A549 (cell line): ENCODE measurements at regions not wholly inside any gene's neighbourhood (a gene's known extent, or its start where the extent isn't known, plus 50 kb on each side); places are given as distances from the start of the nearest gene placed in this dataset.

Source experiments
- ATAC-seq, 2 experiments: fragments of 200-7000 bp in 1 of 2; fragments of >200 bp in 1 of 2; cut with Nextera tagmentation in 1 of 2; cut with Tn5 transposase in 1 of 2; 3 replicates each; pipeline versions ENCODE4 v1.8.0 to v1.9.1; 2018 to 2020; ENCODE audit warnings: mild to moderate bottlenecking in 1 of 2, moderate library complexity in 1 of 2
- CTCF ChIA-PET: fragments of 300-600 bp; sonication (Branson Sonifier 250); formaldehyde crosslinking; extraction: SDS; loops from one replicate; lab custom pipeline; 2021; ENCODE audit warnings: antibody characterized with exemption, inconsistent platforms; lab: Yijun Ruan, JAX
- POLR2A ChIA-PET: fragments of 350-600 bp; formaldehyde crosslinking; extraction: SDS; loops from one replicate; lab custom pipeline; 2021; ENCODE audit warnings: antibody characterized with exemption, inconsistent platforms; lab: Yijun Ruan, JAX
- DNase-seq, 2 experiments: peaks; one replicate each; pipeline versions ENCODE4 v3.0.0 to v3.0.0-alpha.2; 2011 to 2016; ENCODE audit warnings: low read depth in 1 of 2, low spot score in 1 of 2
- FAIRE-seq: peaks from 2 replicates; lab custom pipeline; 2011; peaks lifted over from hg19 to GRCh38; lab: Jason Lieb, UNC
- H3K27ac ChIP-seq, 2 experiments: fragments of >200 bp; sonication (Bioruptor Twin); formaldehyde crosslinking; 3 replicates each; pipeline ENCODE4 v1.5.1; 2016 to 2017
- H3K4me1 ChIP-seq: fragments of >200 bp; sonication (Bioruptor Twin); formaldehyde crosslinking; 3 replicates; pipeline ENCODE4 v1.6.1; 2016
- H3K4me2 ChIP-seq: fragments of >200 bp; sonication (Bioruptor Twin); formaldehyde crosslinking; 3 replicates; pipeline ENCODE4 v1.6.1; 2016
- H3K4me3 ChIP-seq: fragments of >200 bp; sonication (Bioruptor Twin); formaldehyde crosslinking; 3 replicates; pipeline ENCODE4 v1.5.1; 2016
- H3K9me3 ChIP-seq: fragments of >200 bp; sonication (Bioruptor Twin); formaldehyde crosslinking; 3 replicates; pipeline ENCODE4 v1.6.1; 2016
- BHLHE40 ChIP-seq: IDR thresholded peaks from 2 replicates; pipeline ENCODE4 v1.6.1; 2012; ENCODE audit warnings: low read depth, low read length, inconsistent platforms
- CEBPB ChIP-seq, 2 experiments: fragments of >200 bp in 1 of 2; sonication (Bioruptor Twin) in 1 of 2; formaldehyde crosslinking in 1 of 2; IDR thresholded peaks; 2 replicates each; pipeline ENCODE4 v1.6.1; 2012 to 2016
- EHF ChIP-seq: fragments of 250-450 bp; sonication (Bioruptor Pico); IDR thresholded peaks from 2 replicates; pipeline ENCODE4 v1.5.0; 2020; ENCODE audit warnings: mild to moderate bottlenecking
- EHMT2 ChIP-seq: fragments of 200-600 bp; sonication (generic); IDR thresholded peaks from 2 replicates; pipeline ENCODE4 v1.6.1; 2016; ENCODE audit warnings: antibody characterized with exemption, low read depth, mild to moderate bottlenecking, moderate library complexity
- EP300 ChIP-seq, 2 experiments: fragments of >200 bp; sonication (Bioruptor Twin); formaldehyde crosslinking; IDR thresholded peaks; 2 replicates in 1 of 2; 3 replicates in 1 of 2; pipeline ENCODE4 v1.6.1; 2016 to 2017
- ESRRA ChIP-seq: fragments of 150-350 bp; IDR thresholded peaks from 2 replicates; pipeline ENCODE4 v1.6.1; 2014; ENCODE audit warnings: mild to moderate bottlenecking, low read length, borderline replicate concordance
- FOSB ChIP-seq: fragments of 250-450 bp; sonication (Bioruptor Pico); IDR thresholded peaks from 2 replicates; pipeline ENCODE4 v1.5.0; 2020; ENCODE audit warnings: mild to moderate bottlenecking, moderate library complexity
- FOSL2 ChIP-seq, 2 experiments: fragments of 450-650 bp in 1 of 2; fragments of >200 bp in 1 of 2; sonication (Bioruptor Twin) in 1 of 2; formaldehyde crosslinking; IDR thresholded peaks; 2 replicates each; pipeline versions ENCODE4 v1.5.0 to v1.6.1; 2016 to 2020; ENCODE audit warnings: mild to moderate bottlenecking in 1 of 2, moderate library complexity in 1 of 2
- HOXB5 ChIP-seq: fragments of 250-450 bp; sonication (Bioruptor Pico); IDR thresholded peaks from 2 replicates; pipeline ENCODE4 v1.5.0; 2020; ENCODE audit warnings: mild to moderate bottlenecking, moderate library complexity
- JUN ChIP-seq, 2 experiments: fragments of >200 bp; sonication (Bioruptor Twin); formaldehyde crosslinking; IDR thresholded peaks; 2 replicates in 1 of 2; 3 replicates in 1 of 2; pipeline ENCODE4 v1.6.1; 2016 to 2017
- MAZ ChIP-seq: fragments of 150-350 bp; IDR thresholded peaks from 2 replicates; pipeline ENCODE4 v1.6.1; 2014; ENCODE audit warnings: antibody characterized with exemption, low read depth, low read length, borderline replicate concordance
- PHF8 ChIP-seq: fragments of 200-600 bp; sonication (generic); IDR thresholded peaks from 2 replicates; pipeline ENCODE4 v1.6.1; 2016; ENCODE audit warnings: low read depth, mild to moderate bottlenecking, antibody characterized with exemption, moderate library complexity, borderline replicate concordance
- POLR2AphosphoS2 ChIP-seq: conservative IDR thresholded peaks from 2 replicates; pipeline ENCODE4 v1.6.1; 2012; ENCODE audit warnings: low read length, improper control_type of control experiment, inconsistent platforms
- RAD21 ChIP-seq, 2 experiments: fragments of >200 bp in 1 of 2; sonication (Bioruptor Twin) in 1 of 2; formaldehyde crosslinking in 1 of 2; IDR thresholded peaks in 1 of 2; conservative IDR thresholded peaks in 1 of 2; 2 replicates in 1 of 2; 3 replicates in 1 of 2; pipeline ENCODE4 v1.6.1; 2012 to 2018; ENCODE audit warnings: inconsistent platforms in 1 of 2
- RCOR1 ChIP-seq: fragments of 150-350 bp; IDR thresholded peaks from 2 replicates; pipeline ENCODE4 v1.6.1; 2014; ENCODE audit warnings: antibody characterized with exemption, low read length, low read depth
- RNF2 ChIP-seq: fragments of 200-600 bp; sonication (generic); IDR thresholded peaks from 2 replicates; pipeline ENCODE4 v1.6.1; 2016; ENCODE audit warnings: low read depth, mild to moderate bottlenecking, antibody characterized with exemption, moderate library complexity, borderline replicate concordance
- SREBF2 ChIP-seq: fragments of 450-650 bp; IDR thresholded peaks from 2 replicates; pipeline ENCODE4 v1.6.1; 2014; ENCODE audit warnings: mild to moderate bottlenecking, moderate library complexity
- TFCP2L1 ChIP-seq: fragments of 250-450 bp; sonication (Bioruptor Pico); IDR thresholded peaks from 2 replicates; pipeline ENCODE4 v1.5.0; 2021; ENCODE audit warnings: mild to moderate bottlenecking
- TP53 ChIP-seq: fragments of 250-450 bp; sonication (Bioruptor Pico); IDR thresholded peaks from 2 replicates; pipeline ENCODE4 v1.5.0; 2021; ENCODE audit warnings: mild to moderate bottlenecking, moderate library complexity
- ZNF302 ChIP-seq: fragments of 250-450 bp; sonication (Bioruptor Pico); IDR thresholded peaks from 2 replicates; pipeline ENCODE4 v1.9.0; 2021; ENCODE audit warnings: inconsistent platforms, mild to moderate bottlenecking, moderate library complexity
- WGBS: methylation state at CpG from one replicate; pipeline ENCODE4 v1.1.6; 2017; ENCODE audit errors: missing lambda C conversion rate; 5-methylcytosine and 5-hydroxymethylcytosine counted together
- TF ChIP-seq, protein P1 (sequence below): fragments of 250-450 bp; sonication (Bioruptor Pico); IDR thresholded peaks from 2 replicates; pipeline ENCODE4 v1.5.0; 2020; ENCODE audit warnings: low read depth, mild to moderate bottlenecking, moderate library complexity
- TF ChIP-seq, protein P2 (sequence below): IDR thresholded peaks from 2 replicates; pipeline ENCODE4 v1.6.1; 2012; ENCODE audit warnings: low read depth, borderline replicate concordance
- TF ChIP-seq, protein P3 (sequence below): IDR thresholded peaks from 2 replicates; pipeline ENCODE4 v1.6.1; 2012
- TF ChIP-seq, protein P4 (sequence below): fragments of 150-350 bp; IDR thresholded peaks from 2 replicates; pipeline ENCODE4 v1.6.1; 2014; ENCODE audit warnings: low read depth, mild to moderate bottlenecking, low read length

DNA sequence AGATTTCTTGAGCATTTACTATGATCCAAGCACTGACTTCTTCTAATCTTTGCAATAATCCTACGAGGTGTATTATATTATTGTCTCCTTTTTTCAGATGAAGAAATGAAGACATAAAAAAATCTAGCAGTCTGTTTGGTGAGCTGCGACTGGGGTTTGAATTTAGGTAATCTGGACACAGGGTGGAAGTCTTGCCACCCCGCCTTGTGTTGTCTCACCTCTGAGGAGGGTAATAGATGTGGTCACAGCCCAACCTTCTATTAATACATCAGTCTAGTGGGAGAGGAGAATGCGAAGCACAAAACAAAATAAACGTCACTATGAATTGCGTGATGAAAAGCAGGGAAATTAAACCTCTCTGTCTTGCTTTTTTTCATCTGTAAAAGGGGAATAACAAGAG is 993.9 kb downstream of the VRK1 start:
- ChIA-PET POLR2A (no interaction called here), CTCF (no interaction called here)
- DNase-seq (no peak), FAIRE-seq (no peak), ATAC-seq (no peak)
- Histone ChIP-seq H3K4me2 (no peak overlapping the region), H3K4me3 (no peak overlapping the region), H3K27ac (no peak overlapping the region), H3K9me3 (no peaks in the 10 kb centered on the region), H3K4me1 (no peaks in the 10 kb centered on the region)
- no peak for TF ChIP-seq RCOR1
- TF ChIP-seq POLR2AphosphoS2 = no peak
- no peak for TF ChIP-seq FOSL2 (IDR thresholded peaks at IDR 0.05)
- no peak for TF ChIP-seq FOSL2 (CRISPR knock-in tag; IDR thresholded peaks at IDR 0.05)
- no peak for TF ChIP-seq RNF2
- TF ChIP-seq EHMT2 = no peak
- no peak for TF ChIP-seq ESRRA
- TF ChIP-seq, protein P1, sequence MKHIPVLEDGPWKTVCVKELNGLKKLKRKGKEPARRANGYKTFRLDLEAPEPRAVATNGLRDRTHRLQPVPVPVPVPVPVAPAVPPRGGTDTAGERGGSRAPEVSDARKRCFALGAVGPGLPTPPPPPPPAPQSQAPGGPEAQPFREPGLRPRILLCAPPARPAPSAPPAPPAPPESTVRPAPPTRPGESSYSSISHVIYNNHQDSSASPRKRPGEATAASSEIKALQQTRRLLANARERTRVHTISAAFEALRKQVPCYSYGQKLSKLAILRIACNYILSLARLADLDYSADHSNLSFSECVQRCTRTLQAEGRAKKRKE = no peak
- TF ChIP-seq BHLHE40 = no peak
- no peak for TF ChIP-seq HOXB5 (CRISPR knock-in tag)
- TF ChIP-seq FOSB = no peak
- TF ChIP-seq MAZ = no peak
- TF ChIP-seq EHF (CRISPR knock-in tag) = no peak
- no peak for TF ChIP-seq TP53 (CRISPR knock-in tag)
- TF ChIP-seq ZNF302 (CRISPR knock-in tag) = no peak
- TF ChIP-seq PHF8 = no peak
- TF ChIP-seq, protein P2, sequence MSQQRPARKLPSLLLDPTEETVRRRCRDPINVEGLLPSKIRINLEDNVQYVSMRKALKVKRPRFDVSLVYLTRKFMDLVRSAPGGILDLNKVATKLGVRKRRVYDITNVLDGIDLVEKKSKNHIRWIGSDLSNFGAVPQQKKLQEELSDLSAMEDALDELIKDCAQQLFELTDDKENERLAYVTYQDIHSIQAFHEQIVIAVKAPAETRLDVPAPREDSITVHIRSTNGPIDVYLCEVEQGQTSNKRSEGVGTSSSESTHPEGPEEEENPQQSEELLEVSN = no peak
- TF ChIP-seq, protein P3, sequence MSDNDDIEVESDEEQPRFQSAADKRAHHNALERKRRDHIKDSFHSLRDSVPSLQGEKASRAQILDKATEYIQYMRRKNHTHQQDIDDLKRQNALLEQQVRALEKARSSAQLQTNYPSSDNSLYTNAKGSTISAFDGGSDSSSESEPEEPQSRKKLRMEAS = no peak
- WGBS = 29% methylated on average over 6 of the region's 6 CpGs

DNA sequence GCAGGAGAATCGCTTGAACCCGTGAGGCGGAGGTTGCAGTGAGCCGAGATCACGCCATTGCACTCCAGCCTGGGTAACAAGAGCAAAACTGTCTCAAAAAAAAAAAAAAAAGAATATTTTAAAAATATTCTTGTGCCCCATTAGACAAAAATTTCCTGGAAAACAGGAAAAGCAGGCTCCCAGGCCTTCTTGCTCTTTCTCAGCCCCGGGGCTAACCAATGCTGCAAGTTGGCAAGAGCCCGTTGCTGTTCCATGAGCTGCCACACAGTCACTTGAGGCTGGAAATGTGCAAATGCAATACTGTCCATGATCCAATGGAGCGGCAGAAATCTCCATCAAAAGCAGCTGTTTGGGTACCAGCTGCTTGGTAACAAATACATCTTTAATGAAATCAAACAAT is 994.7 kb downstream of the VRK1 start:
- POLR2A ChIA-PET = no interaction called here
- H3K27ac ChIP-seq = no peak overlapping the region
- H3K9me3 ChIP-seq = no peaks in the 10 kb centered on the region
- TF ChIP-seq FOSL2 (IDR thresholded peaks at IDR 0.05) (no peak), FOSL2 (CRISPR knock-in tag; IDR thresholded peaks at IDR 0.05) (no peak), CEBPB (IDR thresholded peaks at IDR 0.05) (no peak), POLR2AphosphoS2 (no peak), FOSB (no peak), SREBF2 (no peak), PHF8 (no peak), EP300 (IDR thresholded peaks at IDR 0.05) (no peak), RAD21 (conservative IDR thresholded peaks at IDR 0.05 in 1 of 2, IDR thresholded peaks at IDR 0.05 in 1 of 2) (no peak), TFCP2L1 (no peak), TP53 (CRISPR knock-in tag) (no peak), JUN (IDR thresholded peaks at IDR 0.05) (no peak)
- TF ChIP-seq, protein P4, sequence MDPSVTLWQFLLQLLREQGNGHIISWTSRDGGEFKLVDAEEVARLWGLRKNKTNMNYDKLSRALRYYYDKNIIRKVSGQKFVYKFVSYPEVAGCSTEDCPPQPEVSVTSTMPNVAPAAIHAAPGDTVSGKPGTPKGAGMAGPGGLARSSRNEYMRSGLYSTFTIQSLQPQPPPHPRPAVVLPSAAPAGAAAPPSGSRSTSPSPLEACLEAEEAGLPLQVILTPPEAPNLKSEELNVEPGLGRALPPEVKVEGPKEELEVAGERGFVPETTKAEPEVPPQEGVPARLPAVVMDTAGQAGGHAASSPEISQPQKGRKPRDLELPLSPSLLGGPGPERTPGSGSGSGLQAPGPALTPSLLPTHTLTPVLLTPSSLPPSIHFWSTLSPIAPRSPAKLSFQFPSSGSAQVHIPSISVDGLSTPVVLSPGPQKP = no peak
- WGBS = 17% methylated on average over 8 of the region's 8 CpGs
- FAIRE-seq (no peak), ATAC-seq (no peak), DNase-seq (no peak)
- CTCF ChIA-PET = interaction anchor here (0.6 to 0.9 kb wide), 2 partner anchors 9 to 129 kb away, joined by 3 to 4 read pairs; no protein-coding TSS in a partner anchor
- no peak overlapping the region for H3K4me2 ChIP-seq
- no peak overlapping the region for H3K4me3 ChIP-seq
- no peaks in the 10 kb centered on the region for H3K4me1 ChIP-seq
